HG03108 (cell line): ENCODE measurements at regions not wholly inside any gene's neighbourhood (a gene's known extent, or its start where the extent isn't known, plus 50 kb on each side); places are given as distances from the start of the nearest gene placed in this dataset.
"Not testable (repeated sequence)": the region's sequence is repeated elsewhere in the genome, so short reads cannot be mapped to it uniquely, and the experiment has no call there.

Source experiments
- ATAC-seq: cut with Tn5 transposase; IDR thresholded peaks from one replicate; pipeline ENCODE4 v1.9.1; 2021; ENCODE audit warnings: moderate library complexity; ENCODE audit not compliant: unreplicated experiment

DNA sequence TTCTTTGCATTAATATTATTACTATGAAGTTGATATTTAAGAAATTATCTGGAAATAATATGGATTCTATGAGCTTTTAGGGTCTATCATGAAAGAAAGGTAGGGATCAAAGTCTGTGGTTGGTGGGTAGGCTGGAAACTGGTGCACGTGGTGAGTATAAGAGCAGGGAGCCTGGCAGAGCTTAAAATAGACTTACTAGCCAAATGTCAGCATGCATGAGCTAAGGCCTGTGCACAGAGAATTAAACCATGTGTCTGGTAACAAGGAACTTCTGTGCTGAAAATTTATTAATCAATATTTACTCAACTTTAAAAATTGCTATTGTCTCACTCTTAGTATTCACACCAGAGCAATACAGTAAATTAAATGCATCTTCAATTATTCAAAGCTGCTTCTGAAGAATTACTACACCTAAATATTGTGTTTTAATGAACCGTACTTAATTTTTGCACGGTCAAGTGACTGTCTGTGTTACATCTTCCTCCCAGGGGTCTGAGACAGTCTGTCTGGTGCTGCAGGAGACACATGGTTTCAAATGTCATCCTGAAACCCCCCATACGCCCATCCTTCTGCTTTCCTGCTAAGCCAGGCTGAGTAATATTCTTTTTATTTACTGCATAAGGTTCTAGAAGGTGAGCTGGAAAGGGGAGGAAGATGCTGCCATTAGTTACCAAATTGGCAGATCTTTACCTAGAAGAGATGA lies 161.0 kb upstream of the NLRP1 start:
- ATAC-seq, result no peak

DNA sequence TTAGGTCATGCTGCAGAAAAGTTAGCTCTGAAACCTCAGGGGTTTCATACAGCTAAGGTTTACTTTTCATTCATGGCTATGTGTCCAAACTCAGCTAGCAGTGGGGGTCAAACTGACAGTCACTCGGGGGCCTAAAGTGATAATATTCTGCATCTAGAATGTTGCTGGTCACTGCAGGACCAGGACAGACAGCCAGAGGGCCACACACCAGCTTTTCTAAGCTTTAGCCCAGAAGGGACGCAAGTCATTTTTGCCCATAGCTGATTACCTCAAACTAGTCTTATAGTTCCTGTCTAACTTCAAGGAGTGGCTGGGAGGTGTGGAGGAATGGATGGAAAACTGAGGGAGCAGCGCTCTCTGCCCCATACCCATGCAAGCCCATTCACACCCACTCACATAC lies 163.0 kb upstream of the NLRP1 start:
- ATAC-seq, result no peak

DNA sequence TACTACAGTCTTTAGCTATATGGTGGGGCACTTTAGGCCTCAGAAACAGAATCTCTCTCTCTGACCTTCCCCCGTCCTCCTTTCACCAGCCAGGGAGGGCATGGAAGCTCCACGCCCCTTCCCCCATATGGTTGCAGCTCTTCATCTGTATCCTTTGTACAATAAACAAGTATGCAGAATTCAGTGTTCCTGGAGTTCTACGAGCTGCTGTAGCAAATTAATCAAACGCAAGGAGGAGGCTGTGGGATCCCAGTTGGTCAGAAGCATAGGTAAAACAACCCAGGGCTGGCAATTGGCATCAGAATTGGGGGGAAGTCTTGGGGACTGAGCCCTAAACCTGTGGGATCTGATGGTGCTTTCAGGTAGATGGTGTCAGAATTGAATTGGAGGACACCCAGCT lies 163.7 kb upstream of the NLRP1 start:
- no peak for ATAC-seq

DNA sequence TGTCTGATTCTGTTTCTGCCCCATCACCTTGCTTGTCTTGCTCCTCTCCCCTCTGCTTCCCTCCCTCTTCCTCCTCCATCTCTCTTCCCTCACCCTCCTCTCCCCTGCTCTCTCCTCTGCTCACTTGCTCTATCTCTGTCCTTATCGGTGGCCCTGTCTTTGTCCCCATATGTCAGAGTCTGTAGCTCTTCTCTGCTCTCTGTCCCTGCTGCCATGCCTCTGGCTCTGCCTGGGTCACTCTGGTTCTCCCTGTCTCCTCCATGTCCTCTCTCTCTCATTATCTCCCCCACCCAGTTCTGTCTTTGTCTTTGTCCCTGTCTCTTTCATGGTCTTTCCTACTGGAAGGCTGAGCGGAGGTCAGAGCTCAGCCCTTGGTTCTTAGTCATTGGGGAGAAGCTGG lies 169.1 kb upstream of the NLRP1 start:
- no peak for ATAC-seq

DNA sequence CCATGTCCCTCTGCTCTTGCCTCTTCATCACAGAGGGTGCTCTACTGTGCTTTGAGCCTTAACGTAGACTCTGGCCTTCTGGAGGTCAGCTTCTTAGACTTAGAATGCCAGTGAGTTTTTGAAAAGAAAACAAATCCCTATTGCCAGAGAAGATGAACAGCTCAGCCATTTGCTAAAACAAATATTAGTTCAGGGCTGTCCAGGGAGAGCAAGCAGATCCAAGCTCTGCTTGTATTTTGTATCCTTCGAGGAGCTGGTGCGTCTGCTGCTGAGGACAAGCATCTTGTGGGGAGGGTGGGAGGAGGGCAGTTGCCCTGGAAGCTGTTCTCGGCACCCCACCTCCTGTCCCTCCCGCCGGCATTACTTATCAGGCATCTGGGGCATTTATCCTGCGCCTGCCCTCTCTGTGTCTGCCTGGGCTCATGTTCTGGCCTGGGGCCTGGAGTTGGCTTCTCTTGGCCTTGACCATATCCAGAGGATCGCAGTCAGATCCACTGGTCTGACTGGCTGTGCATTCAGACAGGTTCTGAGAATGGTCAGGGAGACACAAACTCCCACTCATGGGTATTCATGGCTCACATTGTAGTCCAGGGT lies 173.1 kb upstream of the NLRP1 start:
- ATAC-seq, result no peak

DNA sequence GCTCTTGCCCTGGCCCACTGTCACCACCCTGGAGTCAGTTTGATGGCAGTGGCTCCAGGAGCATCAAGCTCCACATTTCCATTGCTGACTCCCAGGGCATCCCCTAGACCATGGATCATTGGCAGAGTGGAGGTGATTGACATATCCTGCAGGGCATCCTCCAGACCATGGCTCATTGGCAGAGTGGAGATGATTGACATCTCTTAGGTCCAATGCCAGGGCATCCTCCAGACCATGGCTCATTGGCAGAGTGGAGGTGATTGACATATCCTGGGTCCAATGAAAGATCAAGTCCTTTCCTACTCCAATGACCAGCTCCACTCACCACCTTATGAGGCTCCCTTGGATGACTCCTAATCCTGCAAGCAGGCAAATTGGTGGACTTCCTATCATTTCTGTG lies 174.3 kb upstream of the NLRP1 start:
- ATAC-seq, result no peak

DNA sequence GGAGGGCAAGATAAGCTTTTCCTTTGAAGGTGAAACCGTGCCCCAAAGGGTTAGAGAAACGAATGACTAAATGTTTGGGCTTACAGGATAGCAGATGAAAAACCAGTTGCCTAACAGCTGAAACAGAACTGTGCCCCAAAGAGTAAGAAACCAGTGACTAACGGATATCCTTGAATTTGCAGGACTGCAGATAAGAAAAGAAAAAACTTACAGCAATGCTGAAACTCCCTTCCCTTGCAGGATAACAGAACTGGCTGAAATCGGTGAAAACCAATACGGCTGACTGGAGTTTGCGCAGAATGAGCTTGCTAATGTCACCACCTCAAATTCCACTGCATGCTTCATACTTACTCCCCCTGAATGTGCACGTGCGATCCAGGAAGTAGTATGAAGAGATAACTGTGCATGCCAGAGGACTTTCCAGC lies 175.2 kb upstream of the NLRP1 start:
- no peak for ATAC-seq

DNA sequence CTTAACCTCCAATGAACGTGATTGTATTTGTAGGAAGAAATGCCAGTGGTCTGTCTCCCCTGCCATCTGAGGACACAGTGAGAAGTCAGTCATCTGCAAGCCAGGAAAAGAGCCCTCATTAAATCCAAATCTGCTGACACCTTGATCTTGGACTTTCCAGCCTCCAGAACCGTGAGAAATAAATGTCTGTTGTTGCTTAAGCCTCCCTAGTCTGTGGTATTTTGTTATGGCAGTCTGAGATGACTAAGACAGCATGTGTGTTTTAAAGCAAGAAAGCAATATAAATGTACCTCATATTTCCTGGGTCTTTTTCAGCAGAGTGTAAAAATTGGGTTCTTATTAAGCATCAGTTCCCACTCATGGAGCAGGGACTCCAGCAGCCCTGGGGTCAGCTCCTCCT lies 177.9 kb upstream of the NLRP1 start:
- ATAC-seq, result no peak

DNA sequence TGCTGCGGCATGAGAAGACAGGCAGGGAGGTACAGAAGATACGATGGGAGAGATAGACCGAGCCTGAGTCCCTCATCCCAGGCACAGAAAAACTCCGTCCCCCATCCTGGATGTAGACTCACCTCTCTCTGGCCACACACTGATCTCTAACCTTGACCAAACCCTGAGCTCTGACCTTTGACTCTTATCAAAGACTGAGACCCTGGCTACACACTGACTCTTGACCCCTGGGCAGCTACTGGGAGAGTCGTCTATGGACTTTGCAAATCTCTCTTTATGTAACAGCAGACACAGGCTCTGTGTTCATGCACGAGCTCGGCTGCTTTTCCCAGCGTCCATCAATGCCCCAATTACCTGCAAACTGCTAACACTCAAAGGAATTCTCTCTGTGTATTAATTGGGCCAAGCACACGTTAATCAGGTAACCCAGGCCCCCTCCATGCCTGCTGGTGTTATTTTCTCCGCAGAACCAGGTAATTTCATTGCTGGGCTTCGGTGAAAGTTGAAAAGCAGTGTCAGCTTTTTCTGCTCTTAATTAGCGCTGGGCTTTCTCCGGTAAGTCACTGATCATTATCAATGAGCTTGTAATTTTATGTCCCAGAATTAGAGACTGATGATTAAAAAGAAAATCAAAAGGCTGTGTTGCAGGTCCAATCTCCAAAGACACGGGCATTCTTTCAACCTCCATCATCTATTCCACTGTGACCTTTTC lies 179.4 kb upstream of the NLRP1 start:
- no peak for ATAC-seq

DNA sequence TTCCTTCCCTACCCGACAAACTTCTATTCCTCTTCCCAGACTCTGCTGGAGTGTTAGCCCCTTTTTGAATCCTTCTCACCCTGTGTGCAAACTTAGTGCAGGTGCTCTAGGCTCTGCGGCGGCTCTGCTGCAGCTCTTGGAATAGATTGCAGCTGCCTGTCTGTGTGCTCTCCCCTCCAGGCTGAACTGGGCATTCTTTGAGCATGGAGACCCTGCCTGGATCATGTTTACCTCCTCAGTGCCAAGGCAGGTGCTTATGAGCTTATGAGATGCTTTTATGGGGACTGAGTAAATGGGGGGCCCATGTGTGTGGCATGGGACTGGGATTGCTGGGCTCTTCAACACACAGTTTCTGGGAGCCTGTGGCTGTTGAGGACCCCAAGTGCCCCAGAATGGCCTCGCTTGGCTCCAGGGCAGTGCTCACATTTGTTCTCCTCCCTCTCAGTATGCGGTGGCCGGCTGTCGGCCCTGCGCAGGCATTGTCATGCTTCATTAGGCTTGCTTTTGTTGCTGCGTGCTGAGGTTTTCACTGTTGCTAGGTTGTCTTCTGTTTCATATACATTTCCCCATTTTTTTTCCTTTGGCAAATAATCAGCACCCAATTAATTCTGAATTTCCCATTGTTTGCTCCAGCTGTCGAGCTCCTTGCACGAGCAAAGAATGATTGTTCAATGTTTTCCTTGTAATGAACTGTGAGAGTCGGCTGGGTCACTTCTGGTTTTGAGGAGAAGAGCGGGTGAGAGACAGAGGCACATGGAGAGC lies 185.5 kb upstream of the NLRP1 start:
- ATAC-seq, result no peak

DNA sequence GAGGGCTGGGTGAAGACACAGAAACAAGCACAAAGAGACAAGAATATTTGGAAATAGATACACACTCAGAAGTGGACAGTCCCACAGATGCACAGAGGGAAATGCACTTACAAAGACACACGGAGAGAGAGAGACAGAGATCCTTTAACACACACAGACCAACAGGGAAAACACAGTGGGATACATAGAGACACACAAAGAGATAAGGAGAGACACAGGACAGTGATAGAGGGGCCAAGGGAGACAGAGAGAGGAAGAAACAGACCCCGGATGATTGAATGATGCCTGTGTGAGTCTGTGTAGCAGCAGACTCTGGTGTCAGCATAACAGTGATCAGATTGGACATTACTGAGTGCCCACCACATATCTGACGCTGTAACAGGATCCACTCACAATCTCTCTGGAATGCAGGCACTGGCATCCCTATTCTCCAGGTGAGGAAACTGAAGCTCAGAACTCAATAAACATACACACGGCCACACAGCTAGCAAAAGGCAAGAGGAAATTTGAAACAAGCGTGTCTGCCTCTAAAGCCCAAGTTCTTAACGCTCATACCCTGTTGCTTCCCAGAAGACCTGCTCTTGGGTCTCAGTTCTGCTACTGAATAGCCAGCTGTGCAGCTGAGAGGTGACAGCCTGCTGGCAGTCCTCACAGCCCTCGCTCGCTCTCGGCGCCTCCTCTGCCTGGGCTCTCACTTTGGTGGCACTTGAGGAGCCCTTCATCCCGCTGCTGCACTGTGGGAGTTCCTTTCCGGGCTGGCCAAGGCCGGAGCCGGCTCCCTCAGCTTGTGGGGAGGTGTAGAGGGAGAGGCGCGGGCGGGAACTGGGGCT lies 186.3 kb upstream of the NLRP1 start:
- ATAC-seq, result no peak

DNA sequence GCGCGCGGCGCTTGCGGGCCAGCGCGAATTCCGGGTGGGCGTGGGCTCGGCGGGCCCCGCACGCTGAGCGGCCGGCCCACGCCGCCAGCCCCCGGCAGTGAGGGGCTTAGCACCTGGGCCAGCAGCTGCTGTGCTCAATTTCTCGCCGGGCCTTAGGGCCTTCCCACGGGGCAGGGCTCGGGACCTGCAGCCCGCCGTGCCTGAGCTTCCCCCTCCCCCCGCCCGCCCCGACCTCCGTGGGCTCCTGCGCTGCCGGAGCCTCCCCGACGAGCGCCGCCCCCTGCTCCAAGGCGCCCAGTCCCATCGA lies 186.9 kb upstream of the NLRP1 start:
- not testable (repeated sequence) for ATAC-seq

DNA sequence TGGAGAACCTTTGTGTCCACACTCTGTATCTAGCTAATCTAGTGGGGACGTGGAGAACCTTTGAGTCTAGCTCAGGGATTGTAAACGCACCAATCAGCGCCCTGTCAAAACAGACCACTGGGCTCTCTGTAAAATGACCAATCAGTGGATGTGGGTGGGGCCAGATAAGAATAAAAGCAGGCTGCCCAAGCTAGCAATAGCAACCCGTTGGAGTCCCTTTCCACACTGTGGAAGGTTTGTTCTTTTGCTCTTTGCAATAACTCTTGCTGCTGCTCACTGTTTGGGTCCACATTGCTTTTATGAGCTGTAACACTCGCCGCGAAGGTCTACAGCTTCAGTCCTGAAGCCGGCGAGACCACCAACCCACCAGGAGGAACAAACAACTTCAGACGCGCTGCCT lies 187.7 kb upstream of the NLRP1 start:
- not testable (repeated sequence) for ATAC-seq

DNA sequence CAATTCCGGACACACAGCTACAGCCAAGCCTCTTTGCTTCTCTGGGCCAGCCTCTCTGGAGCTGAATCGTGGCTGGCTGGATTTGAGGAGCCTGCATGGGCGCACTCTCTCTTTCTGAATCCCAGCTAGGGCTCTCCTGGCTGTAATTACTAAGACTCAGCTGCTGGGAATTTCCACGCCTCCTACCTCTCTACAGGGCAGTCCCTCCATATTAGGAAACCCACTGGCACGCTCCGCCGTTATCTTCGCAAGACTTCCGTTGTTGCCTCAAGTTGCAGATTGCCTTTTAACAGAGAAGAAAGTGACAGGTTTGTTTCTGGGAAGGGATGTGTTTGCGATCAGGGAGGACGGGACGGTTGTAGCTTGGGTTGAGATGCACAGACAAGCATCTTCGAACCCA lies 188.4 kb upstream of the NLRP1 start:
- ATAC-seq, result no peak

DNA sequence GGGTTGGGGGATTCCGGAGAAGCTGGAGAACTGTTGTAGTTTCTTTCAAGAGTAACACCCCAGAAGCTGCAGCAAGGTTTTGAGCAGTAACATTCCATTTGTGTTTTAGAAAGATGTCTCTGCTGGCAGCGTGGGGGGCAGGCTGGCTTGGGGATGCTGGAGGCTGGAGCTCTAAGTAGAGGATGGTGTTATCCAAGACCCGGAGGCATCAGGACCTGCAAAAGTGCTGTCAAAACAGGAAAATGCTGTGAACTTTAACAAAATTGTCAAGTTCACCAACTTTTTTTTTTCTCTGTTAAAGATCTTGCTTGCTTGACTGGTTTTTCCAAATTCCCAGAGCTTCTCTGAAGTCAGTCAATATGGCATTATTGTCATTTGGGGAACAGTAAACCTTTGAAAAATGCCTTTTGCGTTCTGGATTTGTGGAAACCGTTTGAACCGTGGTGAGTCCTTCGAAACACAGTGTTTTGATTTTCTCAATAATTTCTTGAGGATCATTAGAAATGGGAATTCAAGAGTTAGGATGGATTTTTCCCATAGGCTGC lies 189.6 kb upstream of the NLRP1 start:
- no peak for ATAC-seq

DNA sequence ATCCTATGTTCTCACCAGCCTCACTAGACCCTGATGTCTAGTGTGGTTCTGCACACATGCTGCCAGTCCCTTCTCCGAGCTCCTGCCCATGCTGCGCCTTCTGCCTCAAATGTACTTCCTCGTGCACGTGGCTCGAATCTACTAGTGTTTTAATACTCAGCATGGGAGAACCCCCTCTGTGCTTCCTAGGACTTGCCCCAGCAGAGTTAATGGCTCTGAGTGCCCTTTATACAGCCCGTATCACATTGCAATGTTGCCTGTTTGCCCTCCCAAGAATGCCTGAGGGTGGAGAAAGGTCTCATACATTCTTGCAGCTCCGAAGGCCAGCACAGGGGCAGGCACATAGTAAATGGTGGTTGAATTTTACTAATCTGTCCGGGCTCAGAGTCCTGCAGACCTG lies 190.8 kb upstream of the NLRP1 start:
- no peak for ATAC-seq

DNA sequence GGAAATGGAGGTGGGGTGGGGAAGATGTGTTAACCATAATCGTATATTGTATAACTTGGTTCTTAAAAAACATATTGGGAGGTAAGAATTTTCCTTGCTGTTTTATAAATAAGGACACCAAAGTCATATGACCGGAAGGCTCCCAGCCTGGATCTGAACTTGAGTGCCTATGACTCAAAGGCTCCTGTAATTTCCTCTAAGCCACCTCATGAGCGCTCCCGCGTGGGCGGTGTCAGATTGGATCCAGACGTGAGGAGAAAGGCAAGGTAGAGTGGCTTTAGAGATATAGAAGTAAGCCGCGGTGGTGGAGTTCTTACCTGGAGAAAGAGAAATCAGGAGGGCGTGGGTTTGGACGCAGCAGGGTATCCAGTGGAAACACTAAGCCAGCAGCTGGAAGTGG lies 196.2 kb upstream of the NLRP1 start:
- ATAC-seq, result no peak

DNA sequence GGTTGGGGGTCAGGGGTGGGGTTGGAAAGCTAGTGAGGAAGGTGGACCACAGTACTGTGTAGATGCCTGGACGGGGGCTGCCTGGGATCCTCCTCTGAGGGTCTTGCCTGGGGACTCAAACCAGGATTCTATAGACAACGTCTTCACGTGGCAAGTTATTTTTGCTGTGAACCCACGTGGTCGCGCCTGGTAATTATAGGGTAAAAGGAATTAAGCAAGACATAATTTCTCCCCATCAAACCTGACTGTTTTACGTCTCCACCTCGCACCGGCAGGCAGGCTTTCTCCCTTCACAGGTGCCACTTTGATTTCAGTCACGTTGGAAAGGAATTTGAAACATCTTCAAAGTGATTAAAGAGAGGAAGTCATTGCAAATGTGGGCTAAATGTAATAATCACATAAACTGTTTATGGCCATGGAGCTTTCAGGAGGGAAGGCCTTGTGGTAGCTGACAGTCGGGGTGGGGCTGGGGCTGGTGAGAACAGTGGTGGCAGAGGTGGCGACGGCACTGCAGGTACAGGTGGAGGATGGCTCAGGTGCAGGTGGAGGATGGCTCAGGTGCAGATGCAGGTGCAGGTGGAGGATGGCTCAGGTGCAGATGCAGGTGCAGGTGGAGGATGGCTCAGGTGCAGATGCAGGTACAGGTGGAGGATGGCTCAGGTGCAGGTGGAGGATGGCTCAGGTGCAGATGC lies 197.1 kb upstream of the NLRP1 start:
- ATAC-seq, result no peak

DNA sequence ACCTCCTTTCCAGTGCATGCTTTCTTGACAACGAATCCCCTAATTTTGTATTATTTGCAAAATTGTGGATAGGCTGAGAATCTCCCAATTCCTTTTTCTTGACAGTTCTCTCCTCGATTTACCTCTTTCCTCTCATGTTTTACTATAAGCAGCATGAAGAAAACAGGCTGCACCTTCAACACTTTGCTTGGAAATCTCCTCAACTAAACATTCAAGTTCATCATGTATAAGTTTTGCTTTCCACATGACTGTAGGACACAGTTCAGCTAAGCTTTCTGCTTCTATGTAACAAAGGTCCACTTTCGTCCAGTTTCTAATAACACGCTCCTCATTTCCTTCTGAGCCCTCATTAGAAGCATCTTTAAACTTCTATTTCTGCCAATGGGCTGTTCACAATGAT lies 199.0 kb upstream of the NLRP1 start:
- no peak for ATAC-seq

DNA sequence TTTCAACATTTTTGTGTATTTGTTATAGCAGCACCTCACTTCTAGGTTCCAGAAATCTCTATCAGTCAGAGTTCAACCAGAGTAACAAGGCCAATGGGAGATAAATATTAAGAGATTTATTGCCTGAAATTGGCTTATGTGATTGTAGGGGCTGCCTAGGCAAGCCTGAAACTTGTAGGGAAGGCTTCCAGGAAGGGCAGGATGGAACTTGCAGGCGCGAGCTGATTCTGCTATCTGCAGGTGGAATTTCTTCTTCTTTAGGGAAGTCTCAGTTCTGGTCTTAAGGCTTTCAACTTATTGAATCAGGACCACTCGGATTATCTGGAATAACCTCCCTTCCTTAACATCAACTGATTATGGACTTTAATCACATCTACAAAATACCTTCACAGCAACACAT lies 199.5 kb upstream of the NLRP1 start:
- ATAC-seq, result no peak
